Upper lobe of left lung (tissue), 4 donors: ENCODE measurements at regions not wholly inside any gene's neighbourhood (a gene's known extent, or its start where the extent isn't known, plus 50 kb on each side); places are given as distances from the start of the nearest gene placed in this dataset.

Experiments used
- CTCF ChIP-seq, 6 experiments: fragments of 450-650 bp in 4 of 6; fragments of 200-600 bp in 2 of 6; sonication (generic) in 2 of 6; IDR thresholded peaks; one replicate each; pipeline ENCODE4 v1.5.1; 2016 to 2019; ENCODE audit warnings: antibody characterized with exemption in 6 of 6
- EP300 ChIP-seq, 4 donors: sonication (generic); formaldehyde crosslinking; IDR thresholded peaks; one replicate each; pipeline ENCODE4 v1.5.1; 2017; ENCODE audit warnings: antibody characterized with exemption in 4 of 4, control low read depth in 2 of 4
- POLR2A ChIP-seq, 4 donors: fragments of 450-650 bp; IDR thresholded peaks; one replicate each; pipeline ENCODE4 v1.5.1; 2016 to 2017; ENCODE audit warnings: antibody characterized with exemption in 4 of 4, mild to moderate bottlenecking in 2 of 4
- POLR2AphosphoS5 ChIP-seq, 2 donors: sonication (generic); formaldehyde crosslinking; IDR thresholded peaks; one replicate each; pipeline ENCODE4 v1.5.1; 2017; ENCODE audit warnings: antibody characterized with exemption in 2 of 2

DNA sequence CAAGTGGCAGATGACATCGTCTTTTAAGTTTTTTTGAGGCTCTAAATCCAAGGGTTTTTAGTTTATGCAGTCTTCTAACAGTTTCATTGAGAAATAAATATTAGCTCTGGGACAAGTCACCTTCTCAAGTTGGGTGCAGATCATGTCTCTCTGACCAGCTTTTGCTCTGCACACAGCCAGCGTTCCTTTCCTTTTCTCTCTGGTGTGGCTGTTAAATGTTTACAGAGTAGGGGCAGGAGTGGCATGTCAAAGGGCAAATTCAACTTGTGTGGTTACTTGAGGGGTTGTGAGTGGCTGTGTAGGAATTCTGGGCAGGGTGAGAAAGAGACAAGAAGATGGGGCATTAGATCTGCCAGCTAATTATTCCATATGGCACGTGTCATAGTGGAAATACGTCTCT is 187.5 kb upstream of the HMHB1 start:
- TF ChIP-seq POLR2A (IDR thresholded peaks at IDR 0.05) (no peak), CTCF (IDR thresholded peaks at IDR 0.05) (no peak), EP300 (IDR thresholded peaks at IDR 0.05) (no peak), POLR2AphosphoS5 (IDR thresholded peaks at IDR 0.05) (no peak)
